GM12872 (cell line): ENCODE measurements at regions not wholly inside any gene's neighbourhood (a gene's known extent, or its start where the extent isn't known, plus 50 kb on each side); places are given as distances from the start of the nearest gene placed in this dataset.

Source experiments
- CTCF ChIP-seq: IDR thresholded peaks from 3 replicates; pipeline ENCODE4 v1.5.1; 2011; ENCODE audit warnings: low read depth, mild to moderate bottlenecking, low read length, moderate library complexity; ENCODE audit not compliant: insufficient read depth

GRCh38 chr11:91869686-91870085, 354.9 kb upstream of the FAT3 start:
- no peak for TF ChIP-seq CTCF

- no peak for TF ChIP-seq CTCF
These were observed 358.0 kb upstream of the FAT3 start for GRCh38 chr11:91866642-91867041.

- no peak for TF ChIP-seq CTCF
These were observed 364.0 kb upstream of the FAT3 start for GRCh38 chr11:91860661-91861060.

GRCh38 chr11:91859666-91860065, 365.0 kb upstream of the FAT3 start:
- no peak for TF ChIP-seq CTCF

- TF ChIP-seq CTCF = no peak
These were observed 367.4 kb upstream of the FAT3 start for GRCh38 chr11:91857179-91857578.

- no peak for TF ChIP-seq CTCF
These were observed 369.8 kb upstream of the FAT3 start for GRCh38 chr11:91854780-91855179.

GRCh38 chr11:91854171-91854570, 370.4 kb upstream of the FAT3 start:
- no peak for TF ChIP-seq CTCF

GRCh38 chr11:91851908-91852307, 372.7 kb upstream of the FAT3 start:
- no peak for TF ChIP-seq CTCF
